ENCODE measurements at regions not wholly inside any gene's neighbourhood (a gene's known extent, or its start where the extent isn't known, plus 50 kb on each side); places are given as distances from the start of the nearest gene placed in this dataset.
"Not testable (repeated sequence)": the region's sequence is repeated elsewhere in the genome, so short reads cannot be mapped to it uniquely, and the experiment has no call there.

- TF ChIP-seq ZFX (IDR thresholded peaks at IDR 0.05) = no peak
- TF ChIP-seq CTCF (conservative IDR thresholded peaks at IDR 0.05) = no peak
- no peak overlapping the region for H3K27ac ChIP-seq
Measured at GRCh38 chr1:213417225-213417820, 366.3 kb downstream of the RPS6KC1 start.

DNA sequence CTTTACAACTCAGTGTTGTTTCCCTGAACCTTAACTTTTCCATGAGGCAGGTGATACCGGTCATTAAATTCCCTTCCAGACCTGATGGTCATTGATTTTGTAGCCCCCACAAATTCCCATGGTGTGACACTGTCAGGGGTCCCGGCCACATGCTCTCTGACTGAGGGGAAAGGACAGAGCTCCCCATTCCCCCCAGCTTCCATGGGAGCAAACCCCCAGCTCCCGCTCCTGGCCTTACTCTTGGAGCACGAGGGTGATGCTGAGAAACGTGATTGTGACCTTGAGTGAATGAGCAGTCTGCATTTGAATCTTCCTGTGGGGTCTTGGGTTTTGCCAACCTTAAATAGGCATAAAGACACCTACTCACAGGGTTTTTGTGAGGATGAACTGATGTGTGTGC is 366.8 kb downstream of the RPS6KC1 start:
- H3K27ac ChIP-seq = no peak overlapping the region
- TF ChIP-seq CTCF (conservative IDR thresholded peaks at IDR 0.05) (no peak), ZFX (IDR thresholded peaks at IDR 0.05) (no peak)

DNA sequence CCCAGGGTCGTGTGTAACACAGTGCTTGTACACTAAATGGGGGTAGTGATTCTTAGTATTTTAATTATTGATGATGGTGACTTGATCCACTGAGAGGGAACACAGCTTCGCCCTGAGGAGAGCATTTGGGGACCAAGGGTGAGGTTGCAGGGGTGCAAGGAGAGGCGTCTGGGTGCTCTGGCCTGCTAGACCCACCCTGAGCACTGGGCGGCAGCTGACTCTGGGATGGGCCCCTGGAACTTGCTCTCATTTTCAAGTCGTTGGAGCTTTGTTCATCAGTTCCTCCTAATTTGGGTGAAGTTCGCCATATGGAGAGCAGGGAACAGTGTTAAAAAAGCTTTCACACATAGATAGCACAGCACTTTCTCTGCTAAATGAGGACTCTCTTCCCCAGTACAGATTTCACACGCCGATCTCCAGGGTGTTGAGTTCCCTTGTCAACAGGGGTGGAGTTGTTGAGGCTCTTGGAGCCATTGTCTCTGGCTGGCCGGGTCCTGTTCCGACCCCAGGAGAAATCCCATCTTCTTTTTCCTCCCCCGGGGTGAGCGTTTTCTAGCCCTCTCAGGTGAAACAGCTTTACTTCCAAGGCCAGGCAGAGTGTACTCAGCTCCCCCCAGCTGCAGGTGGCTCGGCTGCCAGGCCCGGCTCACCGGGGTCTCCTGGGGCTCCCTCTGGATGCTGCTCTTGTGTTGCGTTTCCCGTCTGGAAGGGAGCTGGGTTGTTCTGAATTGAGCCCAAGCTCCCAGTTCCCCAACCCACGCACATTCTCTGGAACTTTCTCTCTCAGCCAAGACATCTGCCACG is 367.4 kb downstream of the RPS6KC1 start:
- TF ChIP-seq ZFX (IDR thresholded peaks at IDR 0.05) (no peak), CTCF (conservative IDR thresholded peaks at IDR 0.05) (no peak)
- H3K27ac ChIP-seq = no peak overlapping the region

DNA sequence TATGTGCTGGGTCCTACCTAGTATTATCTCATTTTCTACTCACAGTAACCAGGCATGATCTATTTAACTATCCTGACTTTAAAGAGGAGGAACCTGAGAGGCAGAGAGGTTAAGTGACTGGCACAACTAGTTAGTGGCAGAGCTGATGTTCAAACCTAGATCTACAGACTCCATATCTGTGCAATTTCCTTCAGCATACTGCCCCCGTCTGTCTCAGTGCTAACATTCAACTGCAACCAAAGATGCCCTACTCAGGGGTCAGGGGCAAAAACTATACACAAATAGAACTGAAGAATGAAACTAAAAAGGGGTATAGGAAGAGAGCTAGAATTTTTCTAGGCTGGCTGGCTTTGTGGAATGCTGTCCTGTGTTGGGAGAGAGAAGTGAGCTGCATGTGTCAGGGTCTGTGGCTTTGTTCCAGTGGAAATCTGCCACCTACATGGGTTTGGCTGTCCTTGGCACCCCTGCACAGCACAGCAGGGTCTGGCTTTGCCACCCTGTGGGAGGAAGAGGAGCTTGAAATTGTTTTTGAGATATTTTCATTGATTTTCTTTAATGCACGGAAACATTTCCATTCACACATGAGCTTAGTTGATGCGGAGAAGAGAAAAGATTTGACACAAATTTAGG is 368.5 kb downstream of the RPS6KC1 start:
- no peak overlapping the region for H3K27ac ChIP-seq
- TF ChIP-seq CTCF (conservative IDR thresholded peaks at IDR 0.05) (no peak; the same call in 1 of the 2 replicates), ZFX (IDR thresholded peaks at IDR 0.05) (no peak)

DNA sequence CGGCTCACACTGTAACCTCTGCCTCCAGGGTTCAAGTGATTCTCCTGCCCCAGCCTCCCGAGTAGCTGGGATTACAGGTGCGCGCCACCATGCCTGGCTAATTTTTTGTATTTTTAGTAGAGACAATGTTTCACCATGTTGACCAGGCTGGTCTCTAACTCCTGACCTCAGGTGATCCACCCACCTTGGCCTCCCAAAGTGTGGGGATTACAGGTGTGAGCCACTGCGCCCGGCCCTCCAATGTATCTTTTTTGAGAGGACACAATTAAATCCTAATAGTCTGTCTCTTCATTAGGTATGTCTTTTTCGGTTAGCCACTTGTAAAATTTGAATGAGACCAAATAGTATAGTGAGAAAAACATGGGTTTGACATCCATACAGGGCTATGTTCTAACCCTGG is 370.1 kb downstream of the RPS6KC1 start:
- not testable (repeated sequence) for H3K27ac ChIP-seq

DNA sequence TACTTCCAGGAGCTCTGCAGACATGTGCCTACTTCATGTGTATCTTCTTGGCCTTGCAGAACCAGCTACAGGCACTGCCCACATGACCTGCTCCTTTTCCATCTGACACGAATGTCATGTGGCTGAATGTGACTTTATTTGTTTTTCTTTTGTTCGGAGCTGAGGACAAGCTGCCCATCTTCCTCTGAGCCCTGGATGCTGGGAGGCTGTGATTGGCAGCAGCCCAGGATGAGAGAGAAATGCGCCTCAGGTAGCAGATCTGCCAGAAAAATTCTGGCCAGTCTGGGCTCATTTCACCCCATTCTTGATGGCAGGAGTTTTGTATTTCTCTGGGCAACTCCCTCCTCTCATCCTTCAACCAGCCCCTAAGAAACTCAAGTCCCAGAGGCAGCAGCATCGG is 372.0 kb downstream of the RPS6KC1 start:
- H3K27ac ChIP-seq = no peak overlapping the region
- TF ChIP-seq ZFX (IDR thresholded peaks at IDR 0.05) (no peak), CTCF (conservative IDR thresholded peaks at IDR 0.05) (no peak)

- TF ChIP-seq CTCF (conservative IDR thresholded peaks at IDR 0.05) = no peak
- no peak for TF ChIP-seq ZFX (IDR thresholded peaks at IDR 0.05)
Measured at GRCh38 chr1:213423605-213424004, 372.6 kb downstream of the RPS6KC1 start.

More at GRCh38 chr1:213423605-213424004, 372.6 kb downstream of the RPS6KC1 start:
- H3K27ac ChIP-seq = no peak overlapping the region
